ENCODE measurements at regions not wholly inside any gene's neighbourhood (a gene's known extent, or its start where the extent isn't known, plus 50 kb on each side); places are given as distances from the start of the nearest gene placed in this dataset.

DNA sequence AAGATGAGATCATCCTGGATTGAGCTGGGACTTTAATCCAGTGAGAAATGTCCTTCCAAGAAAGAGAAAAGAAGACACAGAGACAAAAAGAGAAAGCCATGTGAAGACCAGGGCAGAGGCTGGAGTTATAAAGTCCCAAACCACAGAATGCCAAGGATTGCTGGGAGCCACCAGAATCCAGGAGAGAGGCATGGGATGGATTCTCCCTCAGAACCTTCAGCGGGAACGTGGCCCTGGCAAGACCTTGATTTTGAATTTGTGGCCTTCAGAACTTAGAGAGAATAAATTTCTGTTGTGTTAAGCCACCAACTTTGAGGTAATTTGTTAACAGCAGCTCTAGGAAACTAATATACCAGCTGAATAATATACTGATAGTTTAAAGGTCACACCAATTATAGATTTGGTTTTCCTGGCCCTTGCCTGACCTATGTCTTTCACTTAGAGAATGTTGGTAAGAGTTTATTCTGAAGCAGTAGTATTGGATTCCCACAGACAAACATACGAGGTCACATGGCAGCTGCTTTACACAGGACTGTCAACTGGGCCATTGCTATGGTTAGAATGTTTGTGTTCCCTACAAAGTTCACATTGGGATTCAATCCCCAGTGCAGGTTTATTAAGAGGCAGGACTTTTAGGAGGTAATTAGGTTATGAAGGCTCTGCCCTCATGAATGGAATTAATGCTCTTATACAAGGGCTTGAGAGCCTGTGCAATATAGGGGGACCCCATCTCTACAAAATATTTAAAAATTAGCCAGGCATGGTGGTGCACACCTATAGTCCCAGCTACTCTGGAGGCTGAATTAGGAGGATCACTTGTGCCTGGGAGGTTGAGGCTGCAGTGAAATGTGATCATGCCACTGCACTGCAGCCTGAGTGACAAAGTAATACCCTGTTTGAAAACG, 156.5 kb upstream of the EEA1 start:
- TF ChIP-seq EZH2 (IDR thresholded peaks at IDR 0.05; ENCODE audit: low read length, missing control alignments) (no peak), CTCF (conservative IDR thresholded peaks at IDR 0.05 in 1 of 2, IDR thresholded peaks at IDR 0.05 in 1 of 2; ENCODE audit: low read depth in 1 of 2, low read length in 2 of 2) (no peak)
- peak in 1 of 2 donors; percentile 24 for DNase-seq (ENCODE audit: low read depth in 2 of 2)
- no peak overlapping the region for H3K9ac ChIP-seq (ENCODE audit: insufficient read depth, low read length)
- no peaks in the 10 kb centered on the region for H3K36me3 ChIP-seq (ENCODE audit: control insufficient read depth, insufficient read depth, low read length)
- H2AFZ ChIP-seq (ENCODE audit: low read length): no peak overlapping the region
- no peak overlapping the region for H3K27ac ChIP-seq (ENCODE audit: insufficient read depth, low read length)
- no peak overlapping the region for H3K4me3 ChIP-seq (replicated peaks in 1 of 4; ENCODE audit: control extremely low read depth in 1 of 4, insufficient read depth in 1 of 4, low read depth in 3 of 4, low read length in 4 of 4)
- H3K27me3 ChIP-seq (ENCODE audit: control insufficient read depth, insufficient read depth, low read length): no peaks in the 10 kb centered on the region
- H3K9me3 ChIP-seq (ENCODE audit: control insufficient read depth, insufficient read depth, low read depth, low read length): no peaks in the 10 kb centered on the region
- H3K79me2 ChIP-seq (ENCODE audit: control insufficient read depth, insufficient read depth, low read length): no peaks in the 10 kb centered on the region
- H3K4me1 ChIP-seq (ENCODE audit: control insufficient read depth, extremely low read depth, insufficient read depth, low read length): peaks cover 2% of the 10 kb centered on the region
- no peaks in the 10 kb centered on the region for H4K20me1 ChIP-seq (ENCODE audit: control insufficient read depth, extremely low read depth, insufficient read depth, low read length)
- H3K4me2 ChIP-seq (ENCODE audit: extremely low read depth, insufficient read depth, low read length): no peak overlapping the region

DNA sequence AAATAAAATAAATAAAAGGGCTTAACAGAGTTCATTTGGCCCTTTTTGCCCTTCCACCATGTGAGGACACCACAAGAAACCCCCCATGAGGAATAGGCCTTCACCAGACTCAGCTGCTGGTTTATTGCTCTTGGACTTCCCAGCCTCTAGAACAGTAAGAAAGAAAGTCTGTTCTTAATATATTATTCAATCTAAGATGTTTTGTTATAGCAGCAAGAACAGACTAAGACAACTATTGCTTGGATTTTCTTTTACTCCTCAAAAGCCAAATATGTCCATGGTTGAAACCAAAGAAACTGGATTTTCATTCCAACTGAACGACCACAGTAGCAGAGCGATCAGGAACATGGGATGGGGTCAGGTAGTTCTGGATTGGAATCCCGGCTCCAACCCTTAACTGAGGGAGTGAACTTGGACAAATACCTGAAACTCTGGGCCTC, 157.2 kb upstream of the EEA1 start:
- no peaks in the 10 kb centered on the region for H3K36me3 ChIP-seq (ENCODE audit: control insufficient read depth, insufficient read depth, low read length)
- no peak for TF ChIP-seq CTCF (conservative IDR thresholded peaks at IDR 0.05 in 1 of 2, IDR thresholded peaks at IDR 0.05 in 1 of 2; ENCODE audit: low read depth in 1 of 2, low read length in 2 of 2)
- no peak for TF ChIP-seq EZH2 (IDR thresholded peaks at IDR 0.05; ENCODE audit: low read length, missing control alignments)
- peaks cover 6% of the 10 kb centered on the region for H3K4me1 ChIP-seq (ENCODE audit: control insufficient read depth, extremely low read depth, insufficient read depth, low read length)
- H3K9ac ChIP-seq (ENCODE audit: insufficient read depth, low read length): no peak overlapping the region
- no peaks in the 10 kb centered on the region for H3K9me3 ChIP-seq (ENCODE audit: control insufficient read depth, insufficient read depth, low read depth, low read length)
- H4K20me1 ChIP-seq (ENCODE audit: control insufficient read depth, extremely low read depth, insufficient read depth, low read length): no peaks in the 10 kb centered on the region
- H3K27me3 ChIP-seq (ENCODE audit: control insufficient read depth, insufficient read depth, low read length): no peaks in the 10 kb centered on the region
- no peak overlapping the region for H3K4me2 ChIP-seq (ENCODE audit: extremely low read depth, insufficient read depth, low read length)
- no peak overlapping the region for H3K4me3 ChIP-seq (replicated peaks in 1 of 4; ENCODE audit: control extremely low read depth in 1 of 4, insufficient read depth in 1 of 4, low read depth in 3 of 4, low read length in 4 of 4)
- no peak overlapping the region for H3K27ac ChIP-seq (ENCODE audit: insufficient read depth, low read length)
- DNase-seq (ENCODE audit: low read depth in 2 of 2): no peak
- H2AFZ ChIP-seq (ENCODE audit: low read length): no peak overlapping the region
- no peaks in the 10 kb centered on the region for H3K79me2 ChIP-seq (ENCODE audit: control insufficient read depth, insufficient read depth, low read length)

DNA sequence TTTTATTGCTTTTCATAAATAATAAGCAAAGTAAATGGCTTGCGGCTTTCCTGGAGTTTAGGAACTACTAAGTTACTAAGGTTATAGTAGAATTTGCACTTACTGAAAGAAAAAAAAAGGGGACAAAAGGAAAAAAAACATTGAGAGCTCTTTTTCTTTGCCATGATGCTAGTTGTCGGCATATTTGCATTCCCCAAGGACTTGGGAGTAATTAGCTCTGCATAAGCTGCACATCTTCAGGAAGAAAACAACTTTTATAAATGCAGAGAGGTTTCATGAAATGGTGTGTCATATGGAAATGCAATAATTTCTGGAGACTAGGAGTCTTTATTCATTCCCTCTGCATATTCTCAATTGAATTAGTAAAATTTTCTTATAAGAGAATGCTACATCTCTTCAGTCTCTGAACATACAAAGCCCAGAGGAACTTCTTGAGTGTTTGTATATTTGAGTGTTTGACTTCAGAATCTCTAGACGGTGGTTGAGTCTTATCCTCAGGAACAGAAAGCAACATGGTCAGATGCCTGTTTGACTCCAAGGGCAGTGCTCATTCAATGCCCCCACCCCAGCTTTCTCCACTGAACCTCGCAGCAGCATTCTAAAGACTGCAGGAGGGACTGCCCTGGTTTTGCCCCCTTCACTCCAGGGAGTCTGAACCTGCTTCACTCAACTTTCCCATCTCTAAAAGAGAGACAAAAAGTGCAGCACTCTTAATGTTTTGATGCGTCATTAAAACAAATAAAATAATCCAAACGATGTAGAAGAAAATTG, 158.9 kb upstream of the EEA1 start:
- no peak overlapping the region for H3K27ac ChIP-seq (ENCODE audit: insufficient read depth, low read length)

More for the DNA sequence above, 158.9 kb upstream of the EEA1 start:
- no peak overlapping the region for H3K4me3 ChIP-seq (replicated peaks in 1 of 4; ENCODE audit: control extremely low read depth in 1 of 4, insufficient read depth in 1 of 4, low read depth in 3 of 4, low read length in 4 of 4)
- peaks cover 6% of the 10 kb centered on the region for H3K4me1 ChIP-seq (ENCODE audit: control insufficient read depth, extremely low read depth, insufficient read depth, low read length)
- no peaks in the 10 kb centered on the region for H3K27me3 ChIP-seq (ENCODE audit: control insufficient read depth, insufficient read depth, low read length)
- H3K79me2 ChIP-seq (ENCODE audit: control insufficient read depth, insufficient read depth, low read length): no peaks in the 10 kb centered on the region
- DNase-seq (ENCODE audit: low read depth in 2 of 2): no peak
- H3K36me3 ChIP-seq (ENCODE audit: control insufficient read depth, insufficient read depth, low read length): no peaks in the 10 kb centered on the region
- no peak for TF ChIP-seq EZH2 (IDR thresholded peaks at IDR 0.05; ENCODE audit: low read length, missing control alignments)
- no peak for TF ChIP-seq CTCF (conservative IDR thresholded peaks at IDR 0.05 in 1 of 2, IDR thresholded peaks at IDR 0.05 in 1 of 2; ENCODE audit: low read depth in 1 of 2, low read length in 2 of 2)
- H3K9me3 ChIP-seq (ENCODE audit: control insufficient read depth, insufficient read depth, low read depth, low read length): no peaks in the 10 kb centered on the region
- no peak overlapping the region for H3K9ac ChIP-seq (ENCODE audit: insufficient read depth, low read length)
- H2AFZ ChIP-seq (ENCODE audit: low read length): no peak overlapping the region
- H4K20me1 ChIP-seq (ENCODE audit: control insufficient read depth, extremely low read depth, insufficient read depth, low read length): no peaks in the 10 kb centered on the region
- H3K4me2 ChIP-seq (ENCODE audit: extremely low read depth, insufficient read depth, low read length): no peak overlapping the region
